Peyer's patch (tissue), 4 donors: ENCODE measurements at regions not wholly inside any gene's neighbourhood (a gene's known extent, or its start where the extent isn't known, plus 50 kb on each side); places are given as distances from the start of the nearest gene placed in this dataset.

Experiments
- POLR2A ChIP-seq, 2 donors: fragments of 450-650 bp; IDR thresholded peaks; one replicate each; pipeline ENCODE4 v1.5.1; 2017; ENCODE audit warnings: antibody characterized with exemption in 2 of 2, mild to moderate bottlenecking in 2 of 2, moderate library complexity in 2 of 2
- TF ChIP-seq, protein P1 (sequence below), 6 experiments: fragments of 450-650 bp in 4 of 6; fragments of 200-600 bp in 2 of 6; sonication (generic) in 1 of 6; IDR thresholded peaks; one replicate each; pipeline ENCODE4 v1.5.1; 2017 to 2019; ENCODE audit warnings: antibody characterized with exemption in 6 of 6, mild to moderate bottlenecking in 3 of 6, moderate library complexity in 1 of 6

- TF ChIP-seq, protein P1, sequence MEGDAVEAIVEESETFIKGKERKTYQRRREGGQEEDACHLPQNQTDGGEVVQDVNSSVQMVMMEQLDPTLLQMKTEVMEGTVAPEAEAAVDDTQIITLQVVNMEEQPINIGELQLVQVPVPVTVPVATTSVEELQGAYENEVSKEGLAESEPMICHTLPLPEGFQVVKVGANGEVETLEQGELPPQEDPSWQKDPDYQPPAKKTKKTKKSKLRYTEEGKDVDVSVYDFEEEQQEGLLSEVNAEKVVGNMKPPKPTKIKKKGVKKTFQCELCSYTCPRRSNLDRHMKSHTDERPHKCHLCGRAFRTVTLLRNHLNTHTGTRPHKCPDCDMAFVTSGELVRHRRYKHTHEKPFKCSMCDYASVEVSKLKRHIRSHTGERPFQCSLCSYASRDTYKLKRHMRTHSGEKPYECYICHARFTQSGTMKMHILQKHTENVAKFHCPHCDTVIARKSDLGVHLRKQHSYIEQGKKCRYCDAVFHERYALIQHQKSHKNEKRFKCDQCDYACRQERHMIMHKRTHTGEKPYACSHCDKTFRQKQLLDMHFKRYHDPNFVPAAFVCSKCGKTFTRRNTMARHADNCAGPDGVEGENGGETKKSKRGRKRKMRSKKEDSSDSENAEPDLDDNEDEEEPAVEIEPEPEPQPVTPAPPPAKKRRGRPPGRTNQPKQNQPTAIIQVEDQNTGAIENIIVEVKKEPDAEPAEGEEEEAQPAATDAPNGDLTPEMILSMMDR (IDR thresholded peaks at IDR 0.05) = no peak
- no peak for TF ChIP-seq POLR2A (IDR thresholded peaks at IDR 0.05)
These were observed 747.4 kb downstream of the UQCRFS1 start for GRCh38 chr19:28465371-28466086.
